Middle frontal gyrus (tissue), 1 donor: ENCODE measurements at regions not wholly inside any gene's neighbourhood (a gene's known extent, or its start where the extent isn't known, plus 50 kb on each side); places are given as distances from the start of the nearest gene placed in this dataset.

ENCODE experiments used
- DNase-seq: peaks from one replicate; pipeline ENCODE4 v3.0.0-alpha.2; 2015; ENCODE audit warnings: low spot score; ENCODE audit errors: extremely low spot score

DNA sequence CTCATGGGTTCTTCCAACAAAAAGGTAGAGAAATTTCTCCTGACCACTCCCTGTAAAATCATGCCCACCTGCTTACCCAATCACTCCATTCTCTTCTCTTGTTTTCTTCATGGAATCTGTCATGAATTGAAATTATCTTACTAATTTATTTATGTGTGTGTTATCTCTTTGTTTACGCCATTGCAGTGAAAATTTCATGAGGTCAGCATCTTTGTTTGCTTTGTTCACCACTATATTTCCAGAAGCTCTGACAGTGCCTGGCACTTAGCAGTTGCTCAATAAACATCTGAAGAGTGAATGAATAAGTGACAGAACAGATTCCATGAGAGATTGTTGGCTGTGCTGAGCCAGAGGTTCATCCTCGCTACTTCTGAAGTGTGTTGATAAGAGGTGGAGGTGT is 329.5 kb downstream of the NXPE2 start:
- no peak for DNase-seq

DNA sequence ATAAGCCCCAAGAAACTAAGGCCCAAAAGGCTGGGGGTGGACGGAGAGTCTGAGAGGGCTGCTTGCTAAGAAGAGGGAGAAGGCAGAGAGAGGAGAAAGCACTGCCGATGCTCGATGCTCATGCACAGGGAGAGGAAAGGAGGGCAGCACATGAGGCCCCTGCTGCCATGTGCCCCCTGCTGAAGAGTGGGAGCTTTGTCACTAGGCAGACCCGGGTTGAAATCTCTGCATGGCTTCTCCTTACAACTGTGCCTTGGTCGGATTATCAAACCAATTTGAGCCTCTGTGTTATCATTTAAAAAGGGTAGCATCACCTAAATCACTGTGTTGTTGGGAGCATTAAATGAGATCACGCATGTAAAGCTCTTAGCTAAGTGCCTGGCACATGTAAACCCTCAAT is 330.5 kb downstream of the NXPE2 start:
- no peak for DNase-seq

DNA sequence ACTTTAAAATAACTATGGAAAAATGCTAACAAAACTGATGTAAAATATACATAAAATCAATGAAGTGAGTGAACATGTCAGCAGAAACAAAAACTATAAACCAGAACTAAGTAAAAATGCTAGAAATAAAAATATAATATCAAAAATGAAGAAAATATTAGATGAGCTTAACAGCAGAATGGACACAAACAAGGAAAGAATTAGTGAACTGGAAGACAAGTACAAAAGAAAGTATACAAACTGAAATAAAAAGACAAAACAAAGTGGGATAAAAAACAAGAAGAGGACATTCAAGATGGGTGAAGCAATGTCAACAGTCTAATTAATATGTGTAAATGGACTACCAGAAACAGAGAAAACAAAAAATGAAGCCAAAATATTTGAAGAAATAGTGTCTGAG is 339.2 kb downstream of the NXPE2 start:
- no peak for DNase-seq

DNA sequence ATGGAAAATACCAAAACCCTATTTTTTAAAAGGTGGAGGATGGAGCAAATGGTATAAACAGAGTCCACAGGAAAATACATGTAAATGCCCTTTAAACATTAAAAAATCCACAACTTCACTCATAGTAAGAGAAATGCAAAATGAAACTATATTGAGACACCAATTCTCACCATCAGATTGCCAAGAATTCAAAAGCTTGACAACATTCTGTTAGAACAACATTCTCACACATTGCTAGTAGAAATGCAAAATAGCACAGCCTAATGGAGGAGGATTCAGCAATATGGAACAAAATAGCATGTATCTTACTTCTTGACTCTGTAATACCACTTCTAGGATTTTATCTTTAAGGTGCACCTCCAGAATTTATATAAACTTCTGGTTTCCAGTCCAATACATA is 351.8 kb downstream of the NXPE2 start:
- no peak for DNase-seq

DNA sequence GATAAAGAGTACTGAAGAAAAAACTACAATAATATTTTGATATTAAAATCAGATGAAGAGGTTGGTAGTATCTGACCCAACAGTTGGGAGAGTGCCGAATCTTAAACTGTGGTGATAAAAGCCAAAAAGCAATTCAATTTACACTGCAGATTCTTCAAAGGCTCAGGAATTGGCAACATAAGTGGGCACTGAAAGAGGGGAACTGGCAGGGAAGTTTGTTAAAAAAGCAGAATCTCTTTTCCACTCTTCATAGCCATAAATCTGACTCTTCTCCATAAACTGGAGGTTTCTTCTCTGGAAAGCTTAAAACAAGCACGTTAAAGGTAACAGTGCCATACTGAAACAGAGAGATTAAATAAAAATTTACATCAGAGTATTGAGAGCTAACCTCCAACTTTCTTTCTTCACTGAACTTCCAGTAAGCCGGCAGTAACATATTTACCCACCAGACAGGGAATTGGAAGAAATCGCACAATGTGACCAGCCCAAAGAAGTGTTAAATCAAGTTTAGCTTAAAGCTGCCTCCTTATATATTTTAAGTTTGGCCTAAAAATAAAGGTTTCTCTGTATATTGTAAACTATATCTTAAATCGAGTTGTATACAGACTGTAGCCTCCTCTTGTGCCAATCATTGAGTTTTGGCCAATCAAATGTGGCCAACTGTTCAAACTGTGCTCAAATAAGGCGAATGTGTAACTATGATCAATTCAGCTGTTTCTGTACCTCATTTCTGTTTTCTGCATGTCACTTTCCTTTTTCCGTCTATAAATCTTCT is 358.3 kb downstream of the NXPE2 start:
- no peak for DNase-seq

DNA sequence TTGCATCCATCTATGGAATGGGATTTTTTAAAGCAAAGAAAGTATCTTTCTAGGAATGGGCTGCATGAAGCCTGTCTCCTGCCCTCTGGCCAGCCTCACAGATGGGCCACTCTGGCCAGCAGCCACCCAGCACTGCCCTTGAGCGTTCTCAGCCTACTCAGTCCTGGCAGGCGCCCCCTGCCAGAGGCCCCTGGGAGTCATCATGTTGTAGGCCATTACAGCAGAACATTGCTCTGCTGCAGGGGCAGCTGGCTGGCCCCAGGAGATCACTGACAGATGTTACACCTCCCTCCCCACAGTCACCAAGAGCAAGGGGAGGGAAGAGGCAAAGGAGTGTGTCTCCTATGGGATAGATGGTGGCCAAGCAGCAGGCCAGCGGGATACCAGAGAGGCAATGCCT is 363.7 kb downstream of the NXPE2 start:
- no peak for DNase-seq

DNA sequence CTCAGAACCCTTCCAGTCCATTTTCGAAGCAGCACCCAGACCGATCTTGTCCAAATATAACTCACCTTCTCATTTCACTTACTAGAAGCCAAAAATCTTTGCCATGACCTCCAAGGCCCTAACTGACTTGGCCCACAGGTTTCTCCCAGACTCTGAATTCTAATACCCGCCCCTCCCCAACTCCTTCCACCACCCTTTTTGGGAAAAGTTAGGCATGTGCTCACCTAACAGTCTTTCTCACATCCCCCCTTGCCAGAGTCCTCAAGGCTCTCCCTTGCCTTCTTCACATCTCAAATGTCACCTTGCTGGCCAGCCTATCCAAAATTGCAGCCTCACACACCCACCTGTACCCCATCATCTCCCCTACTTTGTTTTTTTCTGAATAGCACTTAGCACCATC is 369.3 kb downstream of the NXPE2 start:
- no peak for DNase-seq

DNA sequence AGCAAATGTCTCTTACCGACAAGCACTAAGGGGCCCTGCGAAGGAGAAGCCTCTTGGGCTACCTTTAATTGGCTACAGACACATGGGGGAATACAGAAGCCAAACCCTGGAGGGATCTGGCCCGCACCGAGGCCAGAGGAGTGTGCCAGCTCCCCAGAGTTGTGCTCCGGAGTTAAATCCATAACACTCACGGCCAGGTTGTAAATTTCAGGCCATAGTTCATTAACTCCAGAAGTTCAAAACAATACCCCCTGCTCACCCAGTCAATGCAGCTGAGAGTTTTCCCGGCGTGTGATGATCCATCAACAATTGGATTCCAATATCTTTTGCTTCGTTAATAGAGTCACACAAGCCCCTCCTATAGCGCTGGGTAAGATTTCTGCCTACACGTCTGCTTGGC is 371.5 kb downstream of the NXPE2 start:
- no peak for DNase-seq

DNA sequence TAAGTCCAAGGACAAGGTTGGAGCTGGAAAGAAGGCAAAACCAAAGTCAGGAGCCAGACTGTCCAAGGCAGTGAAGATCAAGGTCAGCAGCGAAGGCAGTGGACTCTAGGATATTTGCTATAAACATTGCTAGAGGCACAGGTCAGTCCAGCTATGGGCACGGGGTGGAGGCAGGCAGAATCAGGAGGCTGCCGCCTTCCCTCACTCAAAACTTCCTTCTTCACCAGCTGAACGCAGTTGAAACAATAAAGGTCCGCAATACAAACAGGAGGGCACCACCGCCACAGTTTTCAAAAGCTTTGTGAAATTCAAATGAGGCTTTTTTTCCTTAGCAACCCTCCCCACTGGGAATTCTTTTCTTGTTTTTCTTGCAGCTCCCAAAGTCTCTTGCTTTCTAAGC is 372.4 kb downstream of the NXPE2 start:
- no peak for DNase-seq

DNA sequence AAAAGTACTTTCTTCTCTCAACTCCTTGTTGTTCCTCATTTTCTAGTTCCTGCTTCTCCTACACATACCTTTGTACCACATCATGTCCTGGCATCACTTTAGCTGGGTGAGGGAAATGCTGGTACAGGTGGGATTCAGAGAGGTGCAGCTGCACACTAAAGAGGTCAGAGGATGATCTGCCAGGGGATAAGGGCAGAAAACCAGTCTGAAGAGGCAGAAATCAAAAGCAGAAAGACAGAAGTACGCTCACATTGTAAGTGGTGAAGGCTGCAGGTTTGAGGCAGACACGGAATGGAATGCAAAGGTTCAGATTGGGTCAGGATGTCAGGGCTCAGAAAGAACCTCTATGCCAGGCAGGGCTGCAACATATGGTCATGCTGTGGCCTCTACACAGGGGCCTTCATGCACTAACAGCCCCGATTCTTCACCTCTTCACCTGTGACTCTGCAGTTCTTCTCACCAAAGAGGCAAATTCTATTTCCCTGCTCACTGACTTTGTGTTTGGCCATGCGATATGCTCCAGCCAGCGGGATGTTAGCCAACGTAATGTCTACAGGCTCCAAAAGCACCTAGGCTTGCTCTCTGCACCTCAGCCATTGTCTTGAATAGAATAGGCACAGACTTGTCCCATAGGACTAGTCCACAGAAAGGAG is 373.7 kb downstream of the NXPE2 start:
- no peak for DNase-seq

DNA sequence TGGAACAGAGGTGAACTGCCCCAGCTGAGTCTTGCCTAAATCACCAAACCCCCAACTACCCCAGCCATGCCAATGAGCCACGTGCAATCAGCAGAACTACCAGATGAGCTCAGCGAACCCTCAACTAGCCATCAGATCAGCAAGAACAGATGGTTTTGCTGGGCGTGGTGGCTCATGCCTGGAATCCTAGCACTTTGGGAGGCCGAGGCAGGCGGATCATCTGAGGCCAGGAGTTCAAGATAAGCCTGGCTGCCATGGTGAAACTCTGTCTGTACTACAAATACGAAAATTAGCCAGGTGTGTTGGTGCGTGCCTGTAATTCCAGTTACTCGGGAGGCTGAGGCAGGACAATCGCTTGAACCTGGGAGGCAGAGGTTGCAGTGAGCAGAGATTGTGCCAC is 374.3 kb downstream of the NXPE2 start:
- DNase-seq: no peak

DNA sequence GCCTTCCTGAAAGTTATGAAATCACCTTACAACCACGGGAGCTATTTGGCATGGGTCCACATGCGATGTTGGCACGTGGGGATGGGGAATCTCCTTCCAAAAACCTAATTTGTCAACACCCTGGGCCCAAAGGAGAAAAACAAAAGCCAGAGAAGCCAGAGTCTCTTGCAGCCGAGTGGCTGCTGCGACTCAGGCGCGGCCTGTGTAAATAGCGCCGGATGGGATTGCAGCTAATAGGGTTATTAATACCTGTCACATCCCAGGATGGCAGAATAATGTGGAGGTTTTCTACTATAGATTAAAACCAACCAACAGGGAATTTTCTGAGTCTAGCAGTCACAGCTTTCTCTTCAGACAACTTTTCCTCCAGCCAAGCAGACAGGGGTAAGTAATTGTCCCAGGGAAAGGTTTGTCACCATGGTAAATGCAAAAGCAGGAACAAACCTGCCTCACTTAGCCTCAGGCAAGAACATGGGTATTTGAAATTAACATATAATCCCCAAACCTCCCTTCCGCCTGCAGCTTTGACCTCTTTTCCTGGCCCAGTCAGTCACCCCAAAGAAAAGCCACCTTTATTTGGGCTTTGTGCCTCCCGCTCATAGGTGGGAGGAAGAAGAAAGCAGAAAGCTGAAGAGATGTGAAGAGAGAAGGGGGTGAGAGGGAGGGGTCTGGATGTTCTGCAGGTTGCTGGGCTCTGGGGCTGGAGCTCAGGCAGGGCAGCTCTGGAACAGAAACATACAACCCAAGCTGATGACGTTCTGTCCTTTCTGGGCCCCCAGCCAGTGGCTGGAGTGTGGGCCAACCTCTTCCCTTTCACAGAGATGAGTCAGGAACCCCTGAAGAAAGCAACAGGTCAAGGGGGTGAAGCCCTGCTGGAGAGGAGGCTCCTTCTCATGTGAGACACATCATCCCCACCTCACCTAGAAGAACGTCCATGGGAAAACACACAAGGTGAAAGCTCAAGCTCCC is 376.5 kb downstream of the NXPE2 start:
- DNase-seq: no peak

DNA sequence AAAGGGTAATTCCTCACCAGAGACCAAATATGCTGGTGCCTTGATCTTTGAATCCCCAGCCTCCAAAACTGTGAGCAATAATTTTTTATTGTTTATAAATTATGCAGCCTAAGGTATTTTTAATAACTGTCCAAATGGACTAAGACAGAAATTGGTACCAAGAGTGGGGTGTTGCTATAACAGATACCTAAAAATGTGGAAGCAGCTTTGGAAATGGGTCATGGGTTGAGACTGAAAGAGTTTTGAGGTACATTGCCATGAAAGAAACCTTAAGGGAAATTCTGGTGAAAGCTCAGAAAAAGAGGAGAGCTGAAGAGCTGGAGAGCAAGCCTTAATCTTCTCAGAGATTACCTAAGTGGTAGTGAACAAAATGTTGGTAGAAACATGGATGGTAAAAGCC is 378.2 kb downstream of the NXPE2 start:
- DNase-seq: no peak

DNA sequence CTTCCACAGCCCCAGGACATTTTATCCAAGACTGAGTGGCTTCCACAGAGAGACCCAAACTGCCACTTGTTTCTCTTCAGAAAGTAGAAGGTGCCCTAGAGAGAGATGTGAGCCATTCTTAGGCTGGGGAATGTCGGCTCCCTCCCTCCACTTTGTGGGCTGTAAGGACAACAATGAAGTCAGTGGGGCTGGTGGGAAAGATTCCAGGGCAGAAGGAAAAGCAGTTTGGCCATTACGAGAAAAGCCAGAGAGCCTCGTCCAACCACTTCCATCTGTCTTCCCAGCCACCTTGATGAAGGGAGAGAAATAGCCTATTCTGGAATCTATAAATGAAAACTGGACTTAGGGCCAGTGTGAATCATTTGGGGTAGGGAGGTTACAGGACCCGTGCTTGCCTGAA is 382.5 kb downstream of the NXPE2 start:
- DNase-seq: no peak

DNA sequence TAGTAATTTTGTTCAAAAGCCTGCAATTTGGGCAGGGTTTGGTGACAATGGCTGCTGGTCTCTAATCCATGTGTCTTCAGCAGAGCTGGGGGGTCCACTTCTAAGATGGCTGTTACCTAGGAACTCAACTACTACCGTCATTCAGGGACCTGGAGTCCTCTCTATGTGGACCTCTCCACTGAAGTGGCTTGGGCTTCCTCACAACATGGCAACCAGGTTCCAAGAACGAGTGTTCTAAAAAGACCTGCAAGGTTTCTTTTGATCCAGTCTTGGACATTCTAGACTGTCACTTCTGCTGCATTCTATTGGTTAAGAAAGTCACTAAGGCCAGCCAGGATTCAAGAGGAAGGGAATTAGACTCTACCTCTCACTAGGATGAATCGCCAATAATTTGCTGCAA is 387.0 kb downstream of the NXPE2 start:
- DNase-seq: no peak

DNA sequence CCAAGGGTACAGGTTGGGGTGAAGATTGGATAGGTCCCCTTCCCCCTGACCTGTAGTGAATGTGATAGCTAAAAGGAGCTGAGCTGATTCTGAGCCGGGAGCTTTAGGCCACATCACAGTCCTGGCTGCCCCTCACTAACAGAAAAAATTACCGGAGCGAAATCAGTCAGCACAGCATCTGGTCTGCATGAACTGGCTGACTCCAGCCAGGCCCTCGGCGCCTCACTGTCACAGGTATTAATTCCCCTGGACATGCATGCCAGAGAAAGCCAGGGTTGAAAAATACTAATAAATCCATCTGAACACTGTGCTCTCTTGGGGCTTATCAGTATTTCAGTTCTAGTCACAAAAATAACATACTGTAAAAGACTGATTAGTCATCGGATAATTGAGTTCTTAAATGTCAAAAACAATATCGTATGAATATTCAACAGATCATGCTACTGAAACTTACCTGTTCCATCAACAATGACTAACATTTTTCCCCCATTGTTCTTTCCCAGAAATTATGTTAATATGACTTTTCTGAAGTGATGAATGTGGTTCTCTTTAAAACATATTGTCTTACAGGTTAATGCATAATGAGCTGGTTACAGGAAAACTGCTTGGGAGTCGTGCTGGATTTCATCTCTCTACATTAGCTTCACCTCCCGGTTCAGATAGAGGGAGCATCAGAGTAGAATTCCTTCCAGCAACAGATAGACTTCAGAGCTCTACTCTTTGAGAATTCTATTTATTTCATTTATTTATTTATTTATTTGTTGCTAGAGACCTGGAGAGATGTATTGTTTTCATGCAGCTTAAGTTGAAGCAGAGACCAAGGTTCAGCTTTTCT is 387.7 kb downstream of the NXPE2 start:
- no peak for DNase-seq

DNA sequence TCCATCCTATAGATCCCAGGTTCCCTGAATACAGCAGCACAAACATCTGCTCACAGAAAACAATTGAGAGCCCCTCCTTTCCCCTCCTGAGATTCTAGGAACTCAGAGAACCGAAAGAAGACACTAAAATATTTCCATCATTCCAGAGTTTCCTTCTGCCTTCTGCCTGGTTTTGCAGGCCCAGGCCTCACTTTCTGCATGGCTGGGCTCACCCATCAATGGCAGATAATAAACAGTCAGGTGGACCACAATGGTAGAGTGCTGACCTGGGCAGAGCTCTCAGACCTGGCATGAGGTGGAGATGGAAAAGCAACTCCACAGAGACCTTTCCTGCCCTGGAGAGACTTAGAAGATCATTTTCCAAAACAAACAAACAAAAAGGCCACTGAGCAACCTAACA is 389.1 kb downstream of the NXPE2 start:
- DNase-seq: no peak

DNA sequence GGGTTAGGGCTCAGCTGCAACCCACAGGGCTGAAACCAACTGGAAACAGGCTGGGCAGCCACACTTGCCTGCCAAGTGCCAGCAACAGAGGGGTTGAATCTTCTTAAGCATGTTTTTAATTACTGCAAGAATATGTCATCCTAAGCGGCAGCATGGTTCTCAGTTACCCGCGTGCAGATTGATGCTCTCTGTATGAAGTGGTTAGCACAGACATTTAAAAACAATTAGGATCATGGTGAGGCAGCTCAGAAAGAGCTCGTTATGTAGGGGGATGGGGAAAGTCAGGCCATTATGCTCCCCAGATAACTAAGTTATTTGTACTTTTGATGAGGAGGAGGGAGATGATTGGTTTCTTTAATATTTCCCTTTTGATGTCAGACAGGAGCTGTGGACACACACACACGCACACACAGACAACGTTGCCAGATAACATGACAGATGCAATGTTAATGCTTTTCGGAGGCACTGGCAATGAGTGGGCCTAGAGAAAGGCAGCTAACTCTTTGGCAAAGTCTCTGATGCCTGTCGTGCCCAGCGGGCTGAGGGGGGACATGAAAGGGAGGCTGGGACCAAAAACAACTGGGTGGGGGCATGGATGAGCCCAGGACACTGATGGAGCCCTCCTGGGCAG is 389.7 kb downstream of the NXPE2 start:
- DNase-seq: no peak

DNA sequence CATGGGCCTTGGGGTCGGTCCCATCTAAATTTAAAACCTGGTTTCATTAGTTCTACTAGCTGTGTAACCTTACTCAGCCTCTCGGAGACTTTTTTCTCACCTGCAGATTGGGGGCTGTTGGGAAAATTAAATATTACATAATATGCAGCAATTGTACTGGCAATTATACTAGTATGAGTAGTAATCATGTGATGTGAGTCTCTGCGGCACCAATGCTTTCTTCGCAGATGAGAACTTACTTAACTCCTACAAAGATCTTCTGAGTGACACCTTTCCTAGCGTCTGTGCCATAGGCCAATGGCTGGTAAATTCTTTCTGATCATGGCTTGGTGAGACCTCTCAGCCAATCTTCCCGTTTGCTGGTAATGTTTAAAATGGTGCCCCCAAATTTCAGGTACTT is 391.3 kb downstream of the NXPE2 start:
- no peak for DNase-seq

DNA sequence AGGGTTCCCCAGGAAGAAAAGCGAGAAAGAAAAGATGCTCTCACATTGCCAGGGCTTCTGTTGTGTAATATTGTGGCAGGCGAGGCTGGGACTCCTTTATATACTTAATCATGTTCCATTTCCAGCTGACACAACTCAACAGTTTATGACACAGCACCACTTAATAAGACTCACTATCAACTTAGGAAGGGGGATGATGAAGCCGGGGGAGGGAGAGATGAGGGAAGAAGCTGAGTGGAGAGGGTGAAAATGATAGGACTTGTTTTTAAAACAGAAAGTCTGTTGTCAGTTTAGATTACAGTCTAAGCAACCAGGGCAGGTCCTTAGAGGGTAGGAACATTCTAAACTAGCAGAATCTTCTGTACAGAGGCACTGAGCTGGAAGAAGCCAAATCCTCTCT is 397.0 kb downstream of the NXPE2 start:
- no peak for DNase-seq

DNA sequence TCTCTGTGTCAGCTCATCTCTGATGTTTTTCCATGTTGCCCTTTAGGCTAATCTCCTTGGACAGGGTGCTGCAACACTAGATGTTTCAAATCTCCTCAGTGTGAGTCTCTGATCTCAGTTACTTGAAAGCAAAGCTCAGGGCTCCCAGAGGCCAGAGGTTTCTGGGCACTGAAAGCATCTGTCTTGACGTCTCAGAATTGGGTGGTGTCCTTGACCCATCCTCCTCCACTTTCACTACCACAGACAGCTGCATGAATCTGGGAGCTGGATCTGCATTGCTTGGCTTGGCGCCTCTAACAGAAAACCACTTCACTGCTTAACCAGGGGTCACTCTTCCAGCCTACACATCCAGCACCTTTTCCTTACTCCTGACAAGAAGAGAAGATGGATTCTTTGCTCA is 399.4 kb downstream of the NXPE2 start:
- DNase-seq: no peak
